ENCODE measurements at regions not wholly inside any gene's neighbourhood (a gene's known extent, or its start where the extent isn't known, plus 50 kb on each side); places are given as distances from the start of the nearest gene placed in this dataset.

- no peaks in the 10 kb centered on the region for H3K4me1 ChIP-seq (ENCODE audit: control insufficient read depth, insufficient read depth, low read length)
- H2BK5ac ChIP-seq (ENCODE audit: low read depth, low read length, poor library complexity, severe bottlenecking): no peak overlapping the region
- no peak overlapping the region for H2AFZ ChIP-seq (replicated peaks; ENCODE audit: low read length, poor library complexity)
- intact Hi-C loops (cut with micrococcal nuclease): no loop called here
- H3K14ac ChIP-seq (replicated peaks; ENCODE audit: low read depth, low read length): no peak overlapping the region
- no peak for TF ChIP-seq RAD21 (IDR thresholded peaks at IDR 0.05; ENCODE audit: low read length)
- TF ChIP-seq CHD1 (IDR thresholded peaks at IDR 0.05; ENCODE audit: low read depth, low read length): no peak
- no peak for TF ChIP-seq MAZ (IDR thresholded peaks at IDR 0.05; ENCODE audit: borderline replicate concordance, low read depth, low read length)
- no peak for TF ChIP-seq NFE2L2 (IDR thresholded peaks at IDR 0.05; ENCODE audit: low read depth, low read length)
- no peak for TF ChIP-seq MXI1 (IDR thresholded peaks at IDR 0.05; ENCODE audit: borderline replicate concordance, low read depth, low read length)
- TF ChIP-seq RFX5 (IDR thresholded peaks at IDR 0.05; ENCODE audit: low read depth, low read length): no peak
- TF ChIP-seq SMC3 (IDR thresholded peaks at IDR 0.05; ENCODE audit: low read depth, low read length): no peak
- TF ChIP-seq POLR2A (IDR thresholded peaks at IDR 0.05; ENCODE audit: low read depth, low read length): no peak
- TF ChIP-seq, protein P1, sequence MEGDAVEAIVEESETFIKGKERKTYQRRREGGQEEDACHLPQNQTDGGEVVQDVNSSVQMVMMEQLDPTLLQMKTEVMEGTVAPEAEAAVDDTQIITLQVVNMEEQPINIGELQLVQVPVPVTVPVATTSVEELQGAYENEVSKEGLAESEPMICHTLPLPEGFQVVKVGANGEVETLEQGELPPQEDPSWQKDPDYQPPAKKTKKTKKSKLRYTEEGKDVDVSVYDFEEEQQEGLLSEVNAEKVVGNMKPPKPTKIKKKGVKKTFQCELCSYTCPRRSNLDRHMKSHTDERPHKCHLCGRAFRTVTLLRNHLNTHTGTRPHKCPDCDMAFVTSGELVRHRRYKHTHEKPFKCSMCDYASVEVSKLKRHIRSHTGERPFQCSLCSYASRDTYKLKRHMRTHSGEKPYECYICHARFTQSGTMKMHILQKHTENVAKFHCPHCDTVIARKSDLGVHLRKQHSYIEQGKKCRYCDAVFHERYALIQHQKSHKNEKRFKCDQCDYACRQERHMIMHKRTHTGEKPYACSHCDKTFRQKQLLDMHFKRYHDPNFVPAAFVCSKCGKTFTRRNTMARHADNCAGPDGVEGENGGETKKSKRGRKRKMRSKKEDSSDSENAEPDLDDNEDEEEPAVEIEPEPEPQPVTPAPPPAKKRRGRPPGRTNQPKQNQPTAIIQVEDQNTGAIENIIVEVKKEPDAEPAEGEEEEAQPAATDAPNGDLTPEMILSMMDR (conservative IDR thresholded peaks at IDR 0.05; ENCODE audit: low read depth, low read length): no peak
- no peak overlapping the region for H3K4ac ChIP-seq (ENCODE audit: low read depth, low read length)
- no peak overlapping the region for H3K4me3 ChIP-seq (ENCODE audit: insufficient read depth, low read depth, low read length)
- H4K8ac ChIP-seq (ENCODE audit: low read depth in 2 of 2, low read length in 2 of 2): no peak overlapping the region
- peaks cover 7% of the 10 kb centered on the region for H3K9me3 ChIP-seq (ENCODE audit: control insufficient read depth, insufficient read depth, low read length)
- POLR2A ChIA-PET (ENCODE audit: unreplicated experiment): no interaction called here
- no peaks in the 10 kb centered on the region for H3K79me1 ChIP-seq (ENCODE audit: low read depth in 1 of 2, low read length in 2 of 2)
- no peak for ATAC-seq (ENCODE audit: low read depth)
- 80% methylated on average over 1 of the region's 4 CpGs; no CpG with 5 or more reads in 1 of the 2 experiments for WGBS, 2 experiments (ENCODE audit: extremely low coverage in 2 of 2, insufficient read length in 1 of 2)
- in situ Hi-C loops (cut with MboI; ENCODE audit: low sequenced_read_pairs): no loop called here
- no peak overlapping the region for H3K27ac ChIP-seq (ENCODE audit: insufficient read depth, low read length)
- no peak overlapping the region for H3K18ac ChIP-seq (ENCODE audit: low read depth, low read length)
- CTCF ChIA-PET: no interaction called here
- H2AK5ac ChIP-seq (ENCODE audit: low read depth, low read length): no peak overlapping the region
- H2BK120ac ChIP-seq (ENCODE audit: low read depth, low read length): no peak overlapping the region
- H3K9ac ChIP-seq (ENCODE audit: low read depth, low read length): no peak overlapping the region
- H3K23ac ChIP-seq (ENCODE audit: low read depth, low read length): no peak overlapping the region
- dilution Hi-C loops (cut with HindIII; ENCODE audit: low sequenced_read_pairs, unreplicated experiment): no loop called here
- no peak overlapping the region for H3K56ac ChIP-seq (ENCODE audit: extremely low read depth, insufficient read depth, low read length)
- H4K20me1 ChIP-seq (ENCODE audit: insufficient read depth, low read length): no peaks in the 10 kb centered on the region
- BruUV-seq (replicated peaks): no TSS peak
- H2BK20ac ChIP-seq (ENCODE audit: low read depth, low read length): no peak overlapping the region
- H4K5ac ChIP-seq (ENCODE audit: low read depth, low read length): no peak overlapping the region
- no peaks in the 10 kb centered on the region for H3K27me3 ChIP-seq (ENCODE audit: control insufficient read depth, insufficient read depth, low read length)
- H3K36me3 ChIP-seq (ENCODE audit: control insufficient read depth, insufficient read depth, low read length): no peaks in the 10 kb centered on the region
- H2AK9ac ChIP-seq (replicated peaks; ENCODE audit: low read depth, low read length, poor library complexity): no peak overlapping the region
- no peak overlapping the region for H4K91ac ChIP-seq (ENCODE audit: insufficient read depth, low read depth, low read length)
- no peak for DNase-seq
- H2BK15ac ChIP-seq (ENCODE audit: low read depth, low read length): no peak overlapping the region
- H3K4me2 ChIP-seq (ENCODE audit: low read depth, low read length): no peak overlapping the region
- no peaks in the 10 kb centered on the region for H3K9me1 ChIP-seq (ENCODE audit: insufficient read depth, low read length)
Measured at GRCh38 chr9:84575705-84576104, 93.8 kb upstream of the NTRK2 start.

Measured in IMR-90 (cell line).